Endothelial cell (in vitro differentiated cells): ENCODE measurements at regions not wholly inside any gene's neighbourhood (a gene's known extent, or its start where the extent isn't known, plus 50 kb on each side); places are given as distances from the start of the nearest gene placed in this dataset.

ENCODE experiments used
- DNase-seq: peaks from one replicate; pipeline ENCODE4 v3.0.0; 2021; ENCODE audit warnings: low spot score
- H3K27ac Mint-ChIP-seq: one replicate; pipeline ENCODE4 v1.8.0; 2021; ENCODE audit warnings: mixed read lengths, inconsistent platforms; ENCODE audit not compliant: unreplicated experiment
- H3K27me3 Mint-ChIP-seq: one replicate; pipeline ENCODE4 v1.8.0; 2021; ENCODE audit warnings: mild to moderate bottlenecking, moderate library complexity, mixed read lengths, inconsistent platforms; ENCODE audit not compliant: unreplicated experiment
- H3K36me3 Mint-ChIP-seq: one replicate; pipeline ENCODE4 v1.8.0; 2021; ENCODE audit warnings: mild to moderate bottlenecking, low read depth, mixed read lengths, inconsistent platforms; ENCODE audit not compliant: unreplicated experiment
- H3K4me1 Mint-ChIP-seq: one replicate; pipeline ENCODE4 v1.8.0; 2021; ENCODE audit warnings: mild to moderate bottlenecking, mixed read lengths, inconsistent platforms; ENCODE audit not compliant: unreplicated experiment
- H3K4me3 Mint-ChIP-seq: one replicate; pipeline ENCODE4 v1.8.0; 2021; ENCODE audit warnings: mild to moderate bottlenecking, mixed read lengths, inconsistent platforms; ENCODE audit not compliant: unreplicated experiment
- H3K9me3 Mint-ChIP-seq: one replicate; pipeline ENCODE4 v1.8.0; 2021; ENCODE audit warnings: mixed read lengths, inconsistent platforms; ENCODE audit not compliant: unreplicated experiment
- CTCF ChIP-seq: fragments of 200-600 bp; sonication (generic); IDR thresholded peaks from one replicate; pipeline ENCODE4 v1.5.0; 2021; ENCODE audit warnings: antibody characterized with exemption; ENCODE audit not compliant: unreplicated experiment

GRCh38 chr5:33153372-33153771 is 287.4 kb upstream of the TARS1 start:
- DNase-seq: no peak
- Mint-ChIP-seq H3K27ac (no peak overlapping the region), H3K4me1 (no peaks in the 10 kb centered on the region)

GRCh38 chr5:33153831-33154230 is 286.9 kb upstream of the TARS1 start:
- no peak overlapping the region for H3K4me3 Mint-ChIP-seq
- H3K9me3 Mint-ChIP-seq: no peaks in the 10 kb centered on the region
- no peaks in the 10 kb centered on the region for H3K27me3 Mint-ChIP-seq
- H3K36me3 Mint-ChIP-seq: no peaks in the 10 kb centered on the region
- TF ChIP-seq CTCF: no peak
- no peak overlapping the region for H3K27ac Mint-ChIP-seq
- H3K4me1 Mint-ChIP-seq: peaks cover 2% of the 10 kb centered on the region
- no peak for DNase-seq

More at GRCh38 chr5:33153372-33153771, 287.4 kb upstream of the TARS1 start:
- Mint-ChIP-seq H3K27me3 (no peaks in the 10 kb centered on the region), H3K36me3 (no peaks in the 10 kb centered on the region), H3K4me3 (no peak overlapping the region), H3K9me3 (no peaks in the 10 kb centered on the region)
- TF ChIP-seq CTCF: no peak

- DNase-seq: no peak
Measured at GRCh38 chr5:33160871-33161270, 279.9 kb upstream of the TARS1 start.

GRCh38 chr5:33161421-33161820 is 279.3 kb upstream of the TARS1 start:
- Mint-ChIP-seq H3K36me3 (no peaks in the 10 kb centered on the region), H3K4me1 (peaks cover 2% of the 10 kb centered on the region), H3K4me3 (no peak overlapping the region), H3K9me3 (no peaks in the 10 kb centered on the region), H3K27ac (no peak overlapping the region), H3K27me3 (peaks cover 3% of the 10 kb centered on the region)
- no peak for DNase-seq
- no peak for TF ChIP-seq CTCF

More at GRCh38 chr5:33160871-33161270, 279.9 kb upstream of the TARS1 start:
- no peaks in the 10 kb centered on the region for H3K9me3 Mint-ChIP-seq
- no peak for TF ChIP-seq CTCF
- H3K4me3 Mint-ChIP-seq: no peak overlapping the region
- no peak overlapping the region for H3K27ac Mint-ChIP-seq
- no peaks in the 10 kb centered on the region for H3K36me3 Mint-ChIP-seq
- peaks cover 3% of the 10 kb centered on the region for H3K27me3 Mint-ChIP-seq
- peaks cover 2% of the 10 kb centered on the region for H3K4me1 Mint-ChIP-seq

- no peak for TF ChIP-seq CTCF
- Mint-ChIP-seq H3K4me1 (peaks cover 2% of the 10 kb centered on the region), H3K9me3 (no peaks in the 10 kb centered on the region), H3K4me3 (no peak overlapping the region), H3K27ac (no peak overlapping the region), H3K27me3 (peaks cover 3% of the 10 kb centered on the region), H3K36me3 (no peaks in the 10 kb centered on the region)
- DNase-seq: no peak
Measured at GRCh38 chr5:33162057-33162456, 278.7 kb upstream of the TARS1 start.
